A172 (cell line): ENCODE measurements at regions not wholly inside any gene's neighbourhood (a gene's known extent, or its start where the extent isn't known, plus 50 kb on each side); places are given as distances from the start of the nearest gene placed in this dataset.
"Not testable (repeated sequence)": the region's sequence is repeated elsewhere in the genome, so short reads cannot be mapped to it uniquely, and the experiment has no call there.

Experiments used
- DNase-seq: peaks from one replicate; pipeline ENCODE4 v3.0.0-alpha.2; 2015; ENCODE audit warnings: low spot score

- peak; percentile 57 for DNase-seq
These were observed 178.4 kb upstream of the CDIN1 start for GRCh38 chr15:36400936-36401585.

- DNase-seq = peak; percentile 58
These were observed 177.8 kb upstream of the CDIN1 start for GRCh38 chr15:36401586-36401966.

GRCh38 chr15:36403351-36403750 lies 176.1 kb upstream of the CDIN1 start:
- DNase-seq = peak; percentile 85

GRCh38 chr15:36406366-36406765 lies 173.1 kb upstream of the CDIN1 start:
- DNase-seq = no peak

GRCh38 chr15:36406911-36407310 lies 172.5 kb upstream of the CDIN1 start:
- DNase-seq = no peak

- peak; percentile 93 for DNase-seq
These were observed 171.8 kb upstream of the CDIN1 start for GRCh38 chr15:36407647-36408046.

GRCh38 chr15:36409819-36410218 lies 169.6 kb upstream of the CDIN1 start:
- no peak for DNase-seq

GRCh38 chr15:36414670-36415069 lies 164.8 kb upstream of the CDIN1 start:
- DNase-seq = peak; percentile 80

- peak; percentile 71 for DNase-seq
These were observed 163.8 kb upstream of the CDIN1 start for GRCh38 chr15:36415643-36416042.

GRCh38 chr15:36422631-36423030 lies 156.8 kb upstream of the CDIN1 start:
- DNase-seq = no peak

GRCh38 chr15:36426691-36427090 lies 152.7 kb upstream of the CDIN1 start:
- DNase-seq = peak; percentile 52

- DNase-seq = peak; percentile 100
These were observed 151.2 kb upstream of the CDIN1 start for GRCh38 chr15:36428102-36428845.

GRCh38 chr15:36429707-36430106 lies 149.7 kb upstream of the CDIN1 start:
- no peak for DNase-seq

GRCh38 chr15:36430280-36430679 lies 149.1 kb upstream of the CDIN1 start:
- no peak for DNase-seq

GRCh38 chr15:36430726-36431265 lies 148.6 kb upstream of the CDIN1 start:
- DNase-seq = no peak

GRCh38 chr15:36432161-36432560 lies 147.3 kb upstream of the CDIN1 start:
- DNase-seq = peak; percentile 93

- DNase-seq = no peak
These were observed 145.2 kb upstream of the CDIN1 start for GRCh38 chr15:36434177-36434576.

GRCh38 chr15:36438499-36438898 lies 140.9 kb upstream of the CDIN1 start:
- DNase-seq = no peak

GRCh38 chr15:36447373-36447772 lies 132.1 kb upstream of the CDIN1 start:
- DNase-seq = no peak

GRCh38 chr15:36448418-36448817 lies 131.0 kb upstream of the CDIN1 start:
- DNase-seq = no peak

- DNase-seq = peak; percentile 82
These were observed 130.3 kb upstream of the CDIN1 start for GRCh38 chr15:36449084-36449661.

GRCh38 chr15:36449662-36450145 lies 129.7 kb upstream of the CDIN1 start:
- peak; percentile 35 for DNase-seq

- DNase-seq = not testable (repeated sequence)
These were observed 125.2 kb upstream of the CDIN1 start for GRCh38 chr15:36454244-36454643.
